Endodermal cell (in vitro differentiated cells): ENCODE measurements at regions not wholly inside any gene's neighbourhood (a gene's known extent, or its start where the extent isn't known, plus 50 kb on each side); places are given as distances from the start of the nearest gene placed in this dataset.
A peak's percentile ranks its signal among the peaks of the same experiment; 100 is the strongest.

Experiments
- DNase-seq: peaks from one replicate; pipeline ENCODE4 v3.0.0-alpha.2; 2017
- H3K27ac ChIP-seq: 2 replicates; pipeline ENCODE4 v1.5.1; 2013; ENCODE audit warnings: mild to moderate bottlenecking, low read depth, low read length, moderate library complexity
- H3K27me3 ChIP-seq: 2 replicates; pipeline ENCODE4 v1.6.1; 2013; ENCODE audit warnings: mild to moderate bottlenecking, low read length, moderate library complexity; ENCODE audit not compliant: insufficient read depth, control insufficient read depth, poor library complexity, severe bottlenecking
- H3K36me3 ChIP-seq: 2 replicates; pipeline ENCODE4 v1.7.0; 2013; ENCODE audit warnings: mild to moderate bottlenecking, low read length, moderate library complexity; ENCODE audit not compliant: control insufficient read depth, insufficient read depth
- H3K4me1 ChIP-seq: one replicate; pipeline ENCODE4 v1.7.0; 2013; ENCODE audit warnings: low read length; ENCODE audit not compliant: control insufficient read depth, insufficient read depth
- H3K4me3 ChIP-seq: 2 replicates; pipeline ENCODE4 v1.5.1; 2013; ENCODE audit warnings: mild to moderate bottlenecking, low read length, moderate library complexity
- H3K9ac ChIP-seq: 2 replicates; pipeline ENCODE4 v1.6.1; 2013; ENCODE audit warnings: mild to moderate bottlenecking, low read length, moderate library complexity; ENCODE audit not compliant: poor library complexity, severe bottlenecking; ENCODE audit errors: extremely low read depth
- H3K9me3 ChIP-seq: 2 replicates; pipeline ENCODE4 v1.6.1; 2013; ENCODE audit warnings: mild to moderate bottlenecking, low read length, moderate library complexity; ENCODE audit not compliant: control insufficient read depth
- H3K27ac Mint-ChIP-seq: 2 replicates; pipeline ENCODE4 v1.8.0; 2020; ENCODE audit warnings: mixed read lengths
- H3K27me3 Mint-ChIP-seq: 2 replicates; pipeline ENCODE4 v1.8.0; 2021; ENCODE audit warnings: mild to moderate bottlenecking, mixed read lengths; ENCODE audit not compliant: insufficient read depth
- H3K36me3 Mint-ChIP-seq: 2 replicates; pipeline ENCODE4 v1.8.0; 2020; ENCODE audit warnings: low read depth, mixed read lengths
- H3K4me1 Mint-ChIP-seq: 2 replicates; pipeline ENCODE4 v1.8.0; 2020; ENCODE audit warnings: mixed read lengths
- H3K4me3 Mint-ChIP-seq: 2 replicates; pipeline ENCODE4 v1.8.0; 2020; ENCODE audit warnings: mild to moderate bottlenecking, moderate library complexity, mixed read lengths
- H3K9me3 Mint-ChIP-seq: 2 replicates; pipeline ENCODE4 v1.8.0; 2020; ENCODE audit warnings: mild to moderate bottlenecking, mixed read lengths
- whole genome bisulfite sequencing, 2 experiments: methylation state at CpG; one replicate each; pipeline versions ENCODE4 v1.1.5 to v1.1.7; 2013; ENCODE audit warnings: missing lambda C conversion rate in 2 of 2, mixed read lengths in 1 of 2; ENCODE audit not compliant: insufficient coverage in 1 of 2, insufficient read length in 1 of 2; 5-methylcytosine and 5-hydroxymethylcytosine counted together
- TF ChIP-seq, protein P1 (sequence below): fragments of 200-600 bp; sonication (generic); conservative IDR thresholded peaks from 2 replicates; pipeline ENCODE4 v1.5.0; 2021; ENCODE audit warnings: antibody characterized with exemption, mild to moderate bottlenecking

DNA sequence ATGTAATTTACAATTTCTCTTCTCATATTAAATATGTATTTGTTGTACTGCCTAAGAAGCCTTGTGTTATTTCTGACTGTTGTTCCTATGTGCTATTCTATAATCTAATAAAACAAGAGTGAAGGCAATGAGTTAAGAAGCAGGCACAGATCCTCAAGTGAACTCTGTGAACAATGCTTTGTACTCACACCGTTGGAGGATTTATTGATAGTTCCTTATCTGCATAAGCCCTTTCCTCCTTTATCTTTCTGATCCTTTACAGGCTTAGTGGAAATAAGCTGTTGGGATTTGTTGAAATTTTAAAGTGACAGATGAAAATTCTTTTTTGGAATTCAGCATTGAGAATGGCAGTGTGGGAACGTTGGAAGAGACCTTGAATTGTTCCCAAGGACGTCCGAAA, 329.6 kb upstream of the NPVF start:
- H3K27me3 ChIP-seq, result no peaks in the 10 kb centered on the region
- WGBS, 2 experiments, result 70% methylated on average over 4 of the region's 4 CpGs; no CpG with 5 or more reads in 1 of the 2 experiments
- peak overlapping the region; percentile 4 for H3K27ac Mint-ChIP-seq
- H3K9ac ChIP-seq, result no peak overlapping the region
- no peak overlapping the region for H3K4me3 ChIP-seq
- H3K4me1 Mint-ChIP-seq, result peaks cover 32% of the 10 kb centered on the region
- peaks cover 9% of the 10 kb centered on the region for H3K9me3 Mint-ChIP-seq
- TF ChIP-seq, protein P1, sequence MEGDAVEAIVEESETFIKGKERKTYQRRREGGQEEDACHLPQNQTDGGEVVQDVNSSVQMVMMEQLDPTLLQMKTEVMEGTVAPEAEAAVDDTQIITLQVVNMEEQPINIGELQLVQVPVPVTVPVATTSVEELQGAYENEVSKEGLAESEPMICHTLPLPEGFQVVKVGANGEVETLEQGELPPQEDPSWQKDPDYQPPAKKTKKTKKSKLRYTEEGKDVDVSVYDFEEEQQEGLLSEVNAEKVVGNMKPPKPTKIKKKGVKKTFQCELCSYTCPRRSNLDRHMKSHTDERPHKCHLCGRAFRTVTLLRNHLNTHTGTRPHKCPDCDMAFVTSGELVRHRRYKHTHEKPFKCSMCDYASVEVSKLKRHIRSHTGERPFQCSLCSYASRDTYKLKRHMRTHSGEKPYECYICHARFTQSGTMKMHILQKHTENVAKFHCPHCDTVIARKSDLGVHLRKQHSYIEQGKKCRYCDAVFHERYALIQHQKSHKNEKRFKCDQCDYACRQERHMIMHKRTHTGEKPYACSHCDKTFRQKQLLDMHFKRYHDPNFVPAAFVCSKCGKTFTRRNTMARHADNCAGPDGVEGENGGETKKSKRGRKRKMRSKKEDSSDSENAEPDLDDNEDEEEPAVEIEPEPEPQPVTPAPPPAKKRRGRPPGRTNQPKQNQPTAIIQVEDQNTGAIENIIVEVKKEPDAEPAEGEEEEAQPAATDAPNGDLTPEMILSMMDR, result no peak
- no peaks in the 10 kb centered on the region for H3K36me3 Mint-ChIP-seq
- peaks cover 8% of the 10 kb centered on the region for H3K9me3 ChIP-seq
- peaks cover 6% of the 10 kb centered on the region for H3K4me1 ChIP-seq
- no peak for DNase-seq
- H3K27ac ChIP-seq, result no peak overlapping the region
- no peak overlapping the region for H3K4me3 Mint-ChIP-seq
- no peaks in the 10 kb centered on the region for H3K36me3 ChIP-seq
- H3K27me3 Mint-ChIP-seq, result no peaks in the 10 kb centered on the region

DNA sequence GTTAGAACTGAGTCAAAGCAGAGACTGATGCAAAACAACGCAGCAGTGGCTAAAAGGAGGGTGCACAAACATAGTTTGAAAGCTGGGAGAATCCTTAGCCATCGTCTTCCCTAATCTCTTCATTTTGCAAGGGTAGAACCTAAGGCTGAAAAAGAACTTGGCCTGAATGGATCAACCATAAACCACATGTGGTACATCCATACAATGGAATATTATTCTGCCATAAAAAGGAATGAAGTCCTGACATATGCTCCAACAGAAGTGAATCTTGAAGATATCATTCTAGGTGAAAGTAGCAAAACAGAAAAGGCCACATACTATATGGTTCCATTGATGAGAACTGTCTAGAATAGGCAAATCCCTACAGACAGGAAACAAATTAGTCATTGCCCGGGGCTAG, 330.3 kb upstream of the NPVF start:
- peaks cover 29% of the 10 kb centered on the region for H3K4me1 Mint-ChIP-seq
- H3K4me3 ChIP-seq, result peak overlapping the region; percentile 44
- H3K4me1 ChIP-seq, result peaks cover 6% of the 10 kb centered on the region
- 94 to 100% methylated on average over 2 to 3 of the region's 3 CpGs for WGBS, 2 experiments
- no peak overlapping the region for H3K4me3 Mint-ChIP-seq
- H3K27me3 Mint-ChIP-seq, result no peaks in the 10 kb centered on the region
- TF ChIP-seq, protein P1, result no peak
- no peak overlapping the region for H3K27ac ChIP-seq
- H3K27ac Mint-ChIP-seq, result no peak overlapping the region
- no peak for DNase-seq
- H3K36me3 ChIP-seq, result no peaks in the 10 kb centered on the region
- no peaks in the 10 kb centered on the region for H3K27me3 ChIP-seq
- H3K36me3 Mint-ChIP-seq, result no peaks in the 10 kb centered on the region
- H3K9ac ChIP-seq, result no peak overlapping the region
- peaks cover 8% of the 10 kb centered on the region for H3K9me3 ChIP-seq
- H3K9me3 Mint-ChIP-seq, result peaks cover 9% of the 10 kb centered on the region

DNA sequence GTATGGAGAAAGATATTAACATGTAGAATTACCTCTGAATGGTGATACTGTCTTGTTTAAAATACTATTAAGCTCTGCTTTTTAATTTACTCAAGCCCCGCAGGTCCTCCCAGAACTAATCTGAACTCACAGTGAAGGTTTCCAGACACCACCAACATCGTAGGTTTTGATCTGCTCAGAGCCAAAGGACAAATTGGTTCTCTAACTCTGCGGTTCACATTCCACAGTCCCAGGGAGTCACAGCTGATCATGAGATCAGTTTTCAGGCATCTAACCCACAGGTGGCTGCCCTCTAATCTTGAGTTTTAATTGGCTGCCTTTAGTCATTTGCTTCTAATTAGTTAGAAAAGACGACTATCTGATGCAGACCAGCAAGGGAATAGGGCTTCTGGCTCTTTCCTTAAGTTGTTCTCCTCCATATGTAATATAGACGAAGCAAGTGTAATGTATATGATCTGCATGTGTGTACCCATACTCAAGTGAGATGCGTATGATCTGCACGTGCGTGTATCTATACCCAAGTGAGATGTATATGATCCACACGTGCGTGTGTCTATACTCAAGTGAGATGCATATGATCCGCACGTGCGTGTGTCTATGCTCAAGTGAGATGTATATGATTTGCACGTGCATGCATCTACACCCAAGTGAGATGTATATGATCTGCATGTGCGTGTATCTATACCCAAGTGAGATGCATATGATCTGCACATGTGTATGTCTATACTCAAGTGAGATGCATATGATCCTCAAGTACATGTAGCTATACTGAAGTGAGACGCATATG, 331.5 kb upstream of the NPVF start:
- Mint-ChIP-seq H3K27ac (no peak overlapping the region), H3K4me3 (no peak overlapping the region), H3K27me3 (no peaks in the 10 kb centered on the region), H3K9me3 (peaks cover 9% of the 10 kb centered on the region), H3K4me1 (peaks cover 21% of the 10 kb centered on the region), H3K36me3 (no peaks in the 10 kb centered on the region)
- H3K27ac ChIP-seq, result no peak overlapping the region
- TF ChIP-seq, protein P1, result no peak
- no peak for DNase-seq
- H3K27me3 ChIP-seq, result no peaks in the 10 kb centered on the region
- H3K9me3 ChIP-seq, result peaks cover 8% of the 10 kb centered on the region
- no peak overlapping the region for H3K9ac ChIP-seq
- H3K4me1 ChIP-seq, result peaks cover 6% of the 10 kb centered on the region
- 95 to 96% methylated on average over 14 to 16 of the region's 16 CpGs for WGBS, 2 experiments
- no peak overlapping the region for H3K4me3 ChIP-seq
- no peaks in the 10 kb centered on the region for H3K36me3 ChIP-seq
